Caco-2 (cell line): ENCODE measurements at regions not wholly inside any gene's neighbourhood (a gene's known extent, or its start where the extent isn't known, plus 50 kb on each side); places are given as distances from the start of the nearest gene placed in this dataset.

ENCODE experiments used
- BruUV-seq: library from RNA; stranded (reverse); fragments of 400-500 nt; replicated peaks from 2 replicates; lab custom pipeline; 2021; lab: Mats Ljungman, UMichigan
- CTCF ChIA-PET: fragments of 300-600 bp; sonication (Branson Sonifier 250); formaldehyde crosslinking; loops from one replicate; lab custom pipeline; 2022; ENCODE audit warnings: antibody characterized with exemption; lab: Charles Lee
- POLR2A ChIA-PET: fragments of 300-600 bp; sonication (Branson Sonifier 250); formaldehyde crosslinking; loops from one replicate; lab custom pipeline; 2022; ENCODE audit warnings: antibody characterized with exemption; lab: Charles Lee
- DNase-seq, 2 experiments: peaks; one replicate each; pipeline versions ENCODE4 v3.0.0 to v3.0.0-alpha.2; 2020 to 2022
- H3K27me3 ChIP-seq: replicated peaks from 2 replicates; pipeline ENCODE4 v1.6.0; 2011; ENCODE audit warnings: low read length; ENCODE audit not compliant: control insufficient read depth, insufficient read depth
- H3K36me3 ChIP-seq: 2 replicates; pipeline ENCODE4 v1.5.1; 2011; ENCODE audit warnings: low read length; ENCODE audit not compliant: control insufficient read depth, insufficient read depth
- H3K4me1 ChIP-seq: fragments of 250-450 bp; sonication (Bioruptor Pico); 2 replicates; pipeline ENCODE4 v1.5.1; 2020; ENCODE audit warnings: mild to moderate bottlenecking
- H3K4me3 ChIP-seq: 2 replicates; pipeline ENCODE4 v1.5.1; 2011; ENCODE audit warnings: low read depth, mild to moderate bottlenecking, control low read depth, low read length
- H3K9me3 ChIP-seq: fragments of 250-450 bp; sonication (Bioruptor Pico); 2 replicates; pipeline ENCODE4 v1.5.1; 2020; ENCODE audit warnings: mild to moderate bottlenecking, moderate library complexity
- H3K27ac Mint-ChIP-seq: one replicate; pipeline ENCODE4 v1.8.0; 2022; ENCODE audit warnings: mixed read lengths; ENCODE audit not compliant: unreplicated experiment
- H3K27me3 Mint-ChIP-seq: one replicate; pipeline ENCODE4 v1.8.0; 2022; ENCODE audit warnings: mixed read lengths; ENCODE audit not compliant: insufficient read depth, unreplicated experiment
- H3K36me3 Mint-ChIP-seq: one replicate; pipeline ENCODE4 v1.8.0; 2022; ENCODE audit warnings: mild to moderate bottlenecking, mixed read lengths; ENCODE audit not compliant: insufficient read depth, unreplicated experiment
- H3K4me1 Mint-ChIP-seq: one replicate; pipeline ENCODE4 v1.8.0; 2022; ENCODE audit warnings: low read depth, mixed read lengths; ENCODE audit not compliant: unreplicated experiment
- H3K4me3 Mint-ChIP-seq: one replicate; pipeline ENCODE4 v1.8.0; 2022; ENCODE audit warnings: mild to moderate bottlenecking, moderate library complexity, mixed read lengths; ENCODE audit not compliant: unreplicated experiment
- H3K9me3 Mint-ChIP-seq: one replicate; pipeline ENCODE4 v1.8.0; 2022; ENCODE audit warnings: mixed read lengths; ENCODE audit not compliant: unreplicated experiment
- CTCF ChIP-seq, 2 experiments: fragments of 200-600 bp in 1 of 2; IDR thresholded peaks; 1 replicate in 1 of 2; 2 replicates in 1 of 2; pipeline versions ENCODE4 v1.5.1 to v1.8.0; 2011 to 2022; ENCODE audit warnings: antibody characterized with exemption in 1 of 2, control low read depth in 1 of 2, inconsistent platforms in 1 of 2, low read depth in 1 of 2, low read length in 1 of 2, mild to moderate bottlenecking in 1 of 2, moderate library complexity in 1 of 2; ENCODE audit not compliant: insufficient read depth in 1 of 2, severe bottlenecking in 1 of 2, unreplicated experiment in 1 of 2
- intact Hi-C: fragments of 100-400 bp; cut with micrococcal nuclease; formaldehyde crosslinking; loops from one replicate; pipeline ENCODE4 v1.10.0; 2022; ENCODE audit not compliant: unreplicated experiment

GRCh38 chr10:59011972-59012632, 164.3 kb upstream of the PHYHIPL start:
- ChIA-PET POLR2A (no interaction called here), CTCF (interaction anchor here (0.6 kb wide), 2 partner anchors 544 to 801 kb away, joined by 3 read pairs; no protein-coding TSS in a partner anchor)
- Histone ChIP-seq H3K4me1 (peaks cover 23% of the 10 kb centered on the region), H3K4me3 (no peak overlapping the region), H3K9me3 (no peaks in the 10 kb centered on the region), H3K27me3 (no peaks in the 10 kb centered on the region), H3K36me3 (no peaks in the 10 kb centered on the region)
- H3K27me3 Mint-ChIP-seq: no peaks in the 10 kb centered on the region
- BruUV-seq: no TSS peak
- no peak overlapping the region for H3K27ac Mint-ChIP-seq
- peaks cover 28% of the 10 kb centered on the region for H3K4me1 Mint-ChIP-seq
- no peak overlapping the region for H3K4me3 Mint-ChIP-seq
- DNase-seq: no peak
- H3K36me3 Mint-ChIP-seq: no peaks in the 10 kb centered on the region
- H3K9me3 Mint-ChIP-seq: peaks cover 9% of the 10 kb centered on the region
- intact Hi-C loops: no loop called here
- TF ChIP-seq CTCF (IDR thresholded peaks at IDR 0.05; ENCODE audit: insufficient read depth in 1 of 2, low read depth in 1 of 2, low read length in 1 of 2, severe bottlenecking in 1 of 2, unreplicated experiment in 1 of 2): no peak

- no peak for TF ChIP-seq CTCF (IDR thresholded peaks at IDR 0.05; ENCODE audit: insufficient read depth in 1 of 2, low read depth in 1 of 2, low read length in 1 of 2, severe bottlenecking in 1 of 2, unreplicated experiment in 1 of 2)
- intact Hi-C loops: no loop called here
- ChIA-PET CTCF (no interaction called here), POLR2A (no interaction called here)
- Mint-ChIP-seq H3K4me1 (peaks cover 21% of the 10 kb centered on the region), H3K36me3 (no peaks in the 10 kb centered on the region), H3K27me3 (no peaks in the 10 kb centered on the region), H3K9me3 (peaks cover 9% of the 10 kb centered on the region), H3K4me3 (no peak overlapping the region), H3K27ac (no peak overlapping the region)
- BruUV-seq: no TSS peak
- Histone ChIP-seq H3K9me3 (no peaks in the 10 kb centered on the region), H3K4me1 (peaks cover 16% of the 10 kb centered on the region), H3K4me3 (no peak overlapping the region), H3K27me3 (no peaks in the 10 kb centered on the region), H3K36me3 (no peaks in the 10 kb centered on the region)
- DNase-seq: no peak
Observed at GRCh38 chr10:59012839-59013238, 163.6 kb upstream of the PHYHIPL start.

GRCh38 chr10:59016043-59016442, 160.4 kb upstream of the PHYHIPL start:
- ChIA-PET POLR2A (no interaction called here), CTCF (no interaction called here)
- no peak overlapping the region for H3K4me3 Mint-ChIP-seq
- DNase-seq: no peak
- Histone ChIP-seq H3K9me3 (no peaks in the 10 kb centered on the region), H3K27me3 (no peaks in the 10 kb centered on the region), H3K4me1 (0 out of 2 replicates have a peak, but pooled peaks cover 12% of the 10 kb centered on the region), H3K4me3 (no peak overlapping the region), H3K36me3 (no peaks in the 10 kb centered on the region)
- BruUV-seq: no TSS peak
- H3K4me1 Mint-ChIP-seq: peaks cover 5% of the 10 kb centered on the region
- intact Hi-C loops: no loop called here
- no peaks in the 10 kb centered on the region for H3K9me3 Mint-ChIP-seq
- no peaks in the 10 kb centered on the region for H3K36me3 Mint-ChIP-seq
- TF ChIP-seq CTCF (IDR thresholded peaks at IDR 0.05; ENCODE audit: insufficient read depth in 1 of 2, low read depth in 1 of 2, low read length in 1 of 2, severe bottlenecking in 1 of 2, unreplicated experiment in 1 of 2): no peak
- no peaks in the 10 kb centered on the region for H3K27me3 Mint-ChIP-seq
- H3K27ac Mint-ChIP-seq: no peak overlapping the region
